SK-N-SH (cell line): ENCODE measurements at regions not wholly inside any gene's neighbourhood (a gene's known extent, or its start where the extent isn't known, plus 50 kb on each side); places are given as distances from the start of the nearest gene placed in this dataset.

ENCODE experiments used
- CTCF ChIA-PET: fragments of 300-600, 350-600 bp; formaldehyde crosslinking; extraction: SDS; loops from one replicate; lab custom pipeline; 2021; lab: Yijun Ruan, JAX
- POLR2A ChIA-PET: fragments of 350-600 bp; sonication (Branson Sonifier 250); formaldehyde crosslinking; extraction: SDS; loops from one replicate; lab custom pipeline; 2020; ENCODE audit warnings: antibody characterized with exemption, inconsistent platforms; lab: Yijun Ruan, JAX
- DNase-seq: peaks from one replicate; pipeline ENCODE4 v3.0.0; 2012
- H2AFZ ChIP-seq: fragments of 200-600 bp; sonication (generic); 2 replicates; pipeline ENCODE4 v1.8.1; 2016; ENCODE audit warnings: antibody characterized with exemption, mild to moderate bottlenecking, low read depth
- H3F3A ChIP-seq: fragments of 200-600 bp; sonication (generic); replicated peaks from 2 replicates; pipeline ENCODE3; 2016; ENCODE audit warnings: antibody characterized with exemption, mild to moderate bottlenecking; ENCODE audit not compliant: insufficient read depth
- H3K27ac ChIP-seq, 2 experiments: fragments of 200-500 bp in 1 of 2; fragments of 200-600 bp in 1 of 2; sonication (Bioruptor generic) in 1 of 2; sonication (generic), shearing (Covaris generic) in 1 of 2; 2 replicates each; pipeline versions ENCODE4 v1.5.1 to v1.6.1; 2014 to 2016; ENCODE audit warnings: low read depth in 2 of 2, inconsistent platforms in 1 of 2, low read length in 1 of 2, mild to moderate bottlenecking in 1 of 2, mixed read lengths in 1 of 2
- H3K27me3 ChIP-seq: fragments of 200-600 bp; sonication (generic), shearing (Covaris generic); 2 replicates; pipeline ENCODE4 v1.6.1; 2016; ENCODE audit warnings: mixed run types; ENCODE audit not compliant: insufficient read depth
- H3K36me3 ChIP-seq, 2 experiments: fragments of 200-500 bp in 1 of 2; fragments of 200-600 bp in 1 of 2; sonication (Bioruptor generic) in 1 of 2; sonication (generic) in 1 of 2; replicated peaks in 1 of 2; 2 replicates each; pipeline versions ENCODE3 to v1.5.1; 2014 to 2016; ENCODE audit warnings: low read length in 1 of 2, mild to moderate bottlenecking in 1 of 2; ENCODE audit not compliant: insufficient read depth in 2 of 2, control insufficient read depth in 1 of 2
- H3K4me1 ChIP-seq, 2 experiments: fragments of 200-500 bp in 1 of 2; fragments of 200-600 bp in 1 of 2; sonication (Bioruptor generic) in 1 of 2; sonication (generic), shearing (Covaris generic) in 1 of 2; 2 replicates each; pipeline versions ENCODE4 v1.5.1 to v1.6.1; 2014 to 2016; ENCODE audit warnings: low read depth in 1 of 2, low read length in 1 of 2, mixed run types in 1 of 2; ENCODE audit not compliant: insufficient read depth in 2 of 2, control insufficient read depth in 1 of 2
- H3K4me2 ChIP-seq: fragments of 200-600 bp; sonication (generic), shearing (Covaris generic); 2 replicates; pipeline ENCODE4 v1.6.1; 2017; ENCODE audit warnings: mixed run types
- H3K4me3 ChIP-seq, 2 experiments: fragments of 200-500 bp in 1 of 2; fragments of 200-600 bp in 1 of 2; sonication (Bioruptor generic) in 1 of 2; sonication (generic), shearing (Covaris generic) in 1 of 2; 2 replicates each; pipeline versions ENCODE4 v1.5.1 to v1.8.1; 2014 to 2016; ENCODE audit warnings: low read depth in 2 of 2, inconsistent platforms in 1 of 2, low read length in 1 of 2, mild to moderate bottlenecking in 1 of 2, mixed read lengths in 1 of 2, moderate library complexity in 1 of 2
- H3K79me2 ChIP-seq: fragments of 200-600 bp; sonication (generic); 2 replicates; pipeline ENCODE4 v1.8.1; 2017; ENCODE audit warnings: mild to moderate bottlenecking; ENCODE audit not compliant: insufficient read depth
- H3K9ac ChIP-seq: fragments of 200-600 bp; sonication (generic); 2 replicates; pipeline ENCODE4 v1.6.1; 2017; ENCODE audit warnings: mixed run types
- H3K9me2 ChIP-seq: fragments of 200-600 bp; sonication (generic); 2 replicates; pipeline ENCODE4 v1.6.1; 2017; ENCODE audit warnings: mixed run types
- H3K9me3 ChIP-seq: fragments of 200-600 bp; sonication (generic); 2 replicates; pipeline ENCODE4 v1.6.1; 2017; ENCODE audit warnings: mixed run types, mild to moderate bottlenecking, moderate library complexity
- H4K20me1 ChIP-seq: fragments of 200-600 bp; sonication (generic); 2 replicates; pipeline ENCODE4 v1.6.1; 2017; ENCODE audit warnings: mild to moderate bottlenecking, mixed run types; ENCODE audit not compliant: insufficient read depth
- CTCF ChIP-seq: fragments of 200-600 bp; sonication (generic); IDR thresholded peaks from 2 replicates; pipeline ENCODE4 v1.6.1; 2017; ENCODE audit warnings: antibody characterized with exemption, mild to moderate bottlenecking, moderate library complexity
- FOSL2 ChIP-seq: IDR thresholded peaks from 2 replicates; pipeline ENCODE4 v1.4.0; 2012; ENCODE audit warnings: low read depth, mild to moderate bottlenecking, moderate library complexity, borderline replicate concordance
- JUND ChIP-seq: IDR thresholded peaks from 2 replicates; pipeline ENCODE4 v1.4.0; 2012
- MEF2A ChIP-seq: IDR thresholded peaks from 2 replicates; pipeline ENCODE4 v1.4.0; 2012; ENCODE audit warnings: low read depth, borderline replicate concordance
- MXI1 ChIP-seq: IDR thresholded peaks from 2 replicates; pipeline ENCODE4 v1.6.1; 2012; ENCODE audit warnings: mild to moderate bottlenecking, low read depth, low read length, improper control_type of control experiment
- NRF1 ChIP-seq: IDR thresholded peaks from 2 replicates; pipeline ENCODE4 v1.6.1; 2012; ENCODE audit warnings: low read depth, mild to moderate bottlenecking, low read length
- POLR2AphosphoS5 ChIP-seq: IDR thresholded peaks from 2 replicates; pipeline ENCODE4 v1.6.1; 2012; ENCODE audit warnings: low read depth, low read length
- RCOR1 ChIP-seq: fragments of 150-350 bp; IDR thresholded peaks from 2 replicates; pipeline ENCODE4 v1.6.1; 2017; ENCODE audit warnings: antibody characterized with exemption, low read length
- REST ChIP-seq: IDR thresholded peaks from 2 replicates; pipeline ENCODE4 v1.6.1; 2012; ENCODE audit warnings: mild to moderate bottlenecking, low read depth, low read length, moderate library complexity
- RFX5 ChIP-seq: IDR thresholded peaks from 2 replicates; pipeline ENCODE4 v1.6.1; 2012; ENCODE audit warnings: mild to moderate bottlenecking, improper control_type of control experiment, low read length
- RXRA ChIP-seq: IDR thresholded peaks from 2 replicates; pipeline ENCODE4 v1.4.0; 2012; ENCODE audit warnings: low read depth, mild to moderate bottlenecking, borderline replicate concordance
- TAF1 ChIP-seq: IDR thresholded peaks from 2 replicates; pipeline ENCODE4 v1.6.1; 2012; ENCODE audit warnings: low read depth, mild to moderate bottlenecking, low read length, moderate library complexity, borderline replicate concordance
- TCF12 ChIP-seq: IDR thresholded peaks from 2 replicates; pipeline ENCODE4 v1.4.0; 2012
- ZBTB33 ChIP-seq: IDR thresholded peaks from 2 replicates; pipeline ENCODE4 v1.4.0; 2012; ENCODE audit warnings: low read depth, borderline replicate concordance
- WGBS: methylation state at CpG from one replicate; pipeline ENCODE4 v1.1.6; 2017; ENCODE audit warnings: low lambda C conversion rate; 5-methylcytosine and 5-hydroxymethylcytosine counted together

- H3K4me2 ChIP-seq: no peak overlapping the region
- no peaks in the 10 kb centered on the region for H3K4me1 ChIP-seq
- CTCF ChIA-PET: no interaction called here
- no peaks in the 10 kb centered on the region for H3K9me2 ChIP-seq
- H2AFZ ChIP-seq: no peak overlapping the region
- no peak overlapping the region for H3K27ac ChIP-seq
- H3K79me2 ChIP-seq: no peaks in the 10 kb centered on the region
- H3K9ac ChIP-seq: no peak overlapping the region
- no peaks in the 10 kb centered on the region for H3K27me3 ChIP-seq
- TF ChIP-seq REST (no peak), RFX5 (no peak), MEF2A (no peak), ZBTB33 (no peak), TAF1 (no peak), TCF12 (no peak)
- H3F3A ChIP-seq: no peaks in the 10 kb centered on the region
- no peak overlapping the region for H3K4me3 ChIP-seq
- no peaks in the 10 kb centered on the region for H3K36me3 ChIP-seq
- H3K9me3 ChIP-seq: no peaks in the 10 kb centered on the region
- H4K20me1 ChIP-seq: no peaks in the 10 kb centered on the region
- DNase-seq: no peak
- WGBS: 60% methylated on average over 2 of the region's 2 CpGs
- POLR2A ChIA-PET: no interaction called here
These were observed 296.1 kb upstream of the PRICKLE1 start for GRCh38 chr12:42885677-42886076.

GRCh38 chr12:42884116-42884515, 294.6 kb upstream of the PRICKLE1 start:
- Histone ChIP-seq H3F3A (no peaks in the 10 kb centered on the region), H3K4me2 (no peak overlapping the region), H3K9me3 (no peaks in the 10 kb centered on the region), H3K4me3 (no peak overlapping the region), H3K27me3 (no peaks in the 10 kb centered on the region), H3K4me1 (no peaks in the 10 kb centered on the region), H3K9me2 (no peaks in the 10 kb centered on the region), H3K27ac (no peak overlapping the region), H4K20me1 (no peaks in the 10 kb centered on the region), H3K9ac (no peak overlapping the region), H3K36me3 (no peaks in the 10 kb centered on the region), H3K79me2 (no peaks in the 10 kb centered on the region), H2AFZ (no peak overlapping the region)
- no peak for DNase-seq
- ChIA-PET POLR2A (no interaction called here), CTCF (no interaction called here)
- WGBS: 31% methylated on average over 4 of the region's 4 CpGs
- TF ChIP-seq MXI1 (no peak), REST (no peak), JUND (no peak), FOSL2 (no peak), TAF1 (no peak), RXRA (no peak), POLR2AphosphoS5 (no peak), RCOR1 (no peak), ZBTB33 (no peak), NRF1 (no peak), MEF2A (no peak), CTCF (no peak)
